ENCODE measurements at regions not wholly inside any gene's neighbourhood (a gene's known extent, or its start where the extent isn't known, plus 50 kb on each side); places are given as distances from the start of the nearest gene placed in this dataset.

GRCh38 chr14:101078170-101078891 is 174.8 kb upstream of the RTL1 start:
- Histone ChIP-seq H3K27ac (no peak overlapping the region), H3K4me1 (peaks cover 7 to 15% (median 11%) of the 10 kb centered on the region in 4 donors), H3K9me3 (peaks cover 0 to 9% (median 6%) of the 10 kb centered on the region in 4 donors), H3K27me3 (peaks cover 10 to 71% (median 33%) of the 10 kb centered on the region in 3 donors), H3K36me3 (no peaks in the 10 kb centered on the region), H3K4me3 (no peak overlapping the region)
- TF ChIP-seq, protein P1, sequence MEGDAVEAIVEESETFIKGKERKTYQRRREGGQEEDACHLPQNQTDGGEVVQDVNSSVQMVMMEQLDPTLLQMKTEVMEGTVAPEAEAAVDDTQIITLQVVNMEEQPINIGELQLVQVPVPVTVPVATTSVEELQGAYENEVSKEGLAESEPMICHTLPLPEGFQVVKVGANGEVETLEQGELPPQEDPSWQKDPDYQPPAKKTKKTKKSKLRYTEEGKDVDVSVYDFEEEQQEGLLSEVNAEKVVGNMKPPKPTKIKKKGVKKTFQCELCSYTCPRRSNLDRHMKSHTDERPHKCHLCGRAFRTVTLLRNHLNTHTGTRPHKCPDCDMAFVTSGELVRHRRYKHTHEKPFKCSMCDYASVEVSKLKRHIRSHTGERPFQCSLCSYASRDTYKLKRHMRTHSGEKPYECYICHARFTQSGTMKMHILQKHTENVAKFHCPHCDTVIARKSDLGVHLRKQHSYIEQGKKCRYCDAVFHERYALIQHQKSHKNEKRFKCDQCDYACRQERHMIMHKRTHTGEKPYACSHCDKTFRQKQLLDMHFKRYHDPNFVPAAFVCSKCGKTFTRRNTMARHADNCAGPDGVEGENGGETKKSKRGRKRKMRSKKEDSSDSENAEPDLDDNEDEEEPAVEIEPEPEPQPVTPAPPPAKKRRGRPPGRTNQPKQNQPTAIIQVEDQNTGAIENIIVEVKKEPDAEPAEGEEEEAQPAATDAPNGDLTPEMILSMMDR (IDR thresholded peaks at IDR 0.05) = no peak
- TF ChIP-seq POLR2AphosphoS5 (IDR thresholded peaks at IDR 0.05) = no peak
- TF ChIP-seq POLR2A (IDR thresholded peaks at IDR 0.05) = no peak
- no peak for TF ChIP-seq EP300 (IDR thresholded peaks at IDR 0.05)
- DNase-seq = peak in 1 of 2 donors; percentile 8
- 73 to 84% (median 78%) methylated on average over 5 to 8 of the region's 8 CpGs for WGBS, 5 donors
- intact Hi-C loops (cut with DNase I; ENCODE audit: low total_unique reads) = no loop called here

DNA sequence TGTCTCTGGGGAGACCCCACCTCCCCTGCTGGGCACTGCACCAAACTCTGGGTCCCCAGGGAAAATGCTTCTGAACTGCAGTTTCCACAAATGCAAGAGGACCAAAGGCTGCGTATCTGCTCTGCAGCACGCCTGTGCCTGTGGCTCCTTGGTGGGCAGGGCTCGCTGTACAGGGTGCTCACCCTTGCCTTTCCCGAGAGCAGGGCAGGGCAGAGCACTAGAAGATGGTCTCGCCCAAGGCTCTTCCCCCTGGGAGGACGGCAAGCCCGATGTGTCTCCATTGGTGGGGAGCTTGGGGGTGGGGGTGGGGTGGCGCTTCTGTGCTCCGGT is 175.3 kb upstream of the RTL1 start:
- no peak for TF ChIP-seq EP300 (IDR thresholded peaks at IDR 0.05)
- TF ChIP-seq, protein P1 (IDR thresholded peaks at IDR 0.05) = no peak
- TF ChIP-seq POLR2A (IDR thresholded peaks at IDR 0.05) = no peak
- no peak for TF ChIP-seq POLR2AphosphoS5 (IDR thresholded peaks at IDR 0.05)
- Histone ChIP-seq H3K4me3 (no peak overlapping the region), H3K4me1 (peaks cover 7 to 13% (median 11%) of the 10 kb centered on the region in 4 donors), H3K36me3 (no peaks in the 10 kb centered on the region), H3K27ac (no peak overlapping the region), H3K27me3 (peaks cover 10 to 66% (median 31%) of the 10 kb centered on the region in 3 donors), H3K9me3 (peaks cover 0 to 14% (median 8%) of the 10 kb centered on the region in 4 donors)
- peak in 1 of 2 donors; percentile 5 for DNase-seq
- 70 to 86% (median 74%) methylated on average over 7 to 9 of the region's 9 CpGs for WGBS, 5 donors
- intact Hi-C loops (cut with DNase I; ENCODE audit: low total_unique reads) = no loop called here

DNA sequence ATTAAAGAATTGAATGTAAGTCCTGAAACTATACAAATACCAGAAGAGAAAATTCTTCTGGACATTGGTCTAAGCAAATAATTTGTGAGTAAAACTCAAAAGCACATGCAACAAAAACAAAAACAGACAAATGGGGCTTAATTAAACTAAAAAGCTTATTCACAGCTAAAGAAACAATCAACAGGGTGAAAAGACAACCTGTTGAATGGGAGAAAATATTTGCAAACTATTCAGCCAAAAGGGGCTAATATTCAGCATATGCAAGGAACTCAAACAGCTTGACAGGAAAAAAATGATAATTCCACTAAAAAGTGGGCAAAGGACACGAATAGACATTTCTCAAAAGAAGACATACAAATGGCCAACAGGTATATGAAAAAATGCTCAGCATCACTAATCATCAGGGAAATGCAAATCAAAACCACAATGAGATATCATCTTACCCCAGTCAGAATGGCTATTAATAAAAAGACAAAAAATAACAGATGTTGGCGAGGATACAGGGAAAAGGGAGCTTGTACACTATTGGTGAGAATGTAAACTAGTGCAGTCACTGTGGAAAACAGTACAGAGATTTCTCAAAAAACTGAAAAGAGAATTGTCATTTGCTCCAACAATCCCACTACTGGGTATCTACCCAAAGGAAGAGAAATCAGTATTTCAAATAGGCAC is 177.5 kb upstream of the RTL1 start:
- Histone ChIP-seq H3K9me3 (peaks cover 0 to 19% (median 8%) of the 10 kb centered on the region in 4 donors), H3K4me3 (no peak overlapping the region), H3K36me3 (no peaks in the 10 kb centered on the region), H3K27ac (no peak overlapping the region), H3K4me1 (peaks cover 7 to 13% (median 11%) of the 10 kb centered on the region in 4 donors), H3K27me3 (peaks cover 7 to 44% (median 32%) of the 10 kb centered on the region in 3 donors)
- no peak for DNase-seq
- TF ChIP-seq, protein P1 (IDR thresholded peaks at IDR 0.05) = no peak
- no peak for TF ChIP-seq EP300 (IDR thresholded peaks at IDR 0.05)
- no peak for TF ChIP-seq POLR2A (IDR thresholded peaks at IDR 0.05)
- no peak for TF ChIP-seq POLR2AphosphoS5 (IDR thresholded peaks at IDR 0.05)
- 75 to 92% (median 83%) methylated on average over 2 of the region's 2 CpGs for WGBS, 5 donors
- intact Hi-C loops (cut with DNase I; ENCODE audit: low total_unique reads) = no loop called here

GRCh38 chr14:101082036-101082435 is 178.5 kb upstream of the RTL1 start:
- intact Hi-C loops (cut with DNase I; ENCODE audit: low total_unique reads) = no loop called here
- 72 to 83% (median 76%) methylated on average over 10 of the region's 10 CpGs for WGBS, 5 donors
- no peak overlapping the region for H3K4me3 ChIP-seq
- DNase-seq = peak in 1 of 2 donors; percentile 19
- H3K9me3 ChIP-seq = peaks cover 0 to 25% (median 8%) of the 10 kb centered on the region in 4 donors
- H3K27me3 ChIP-seq = peaks cover 0 to 35% (median 22%) of the 10 kb centered on the region in 3 donors
- TF ChIP-seq POLR2AphosphoS5 (IDR thresholded peaks at IDR 0.05) = no peak
- no peak for TF ChIP-seq POLR2A (IDR thresholded peaks at IDR 0.05)
- TF ChIP-seq EP300 (IDR thresholded peaks at IDR 0.05) = no peak
- TF ChIP-seq, protein P1 (IDR thresholded peaks at IDR 0.05) = no peak
- H3K27ac ChIP-seq = no peak overlapping the region
- H3K36me3 ChIP-seq = no peaks in the 10 kb centered on the region
- H3K4me1 ChIP-seq = peaks cover 7 to 10% (median 8%) of the 10 kb centered on the region in 4 donors
